Sigmoid colon (tissue), 4 donors: ENCODE measurements at regions not wholly inside any gene's neighbourhood (a gene's known extent, or its start where the extent isn't known, plus 50 kb on each side); places are given as distances from the start of the nearest gene placed in this dataset.

Source experiments
- CTCF ChIP-seq, 4 experiments: fragments of 450-650 bp in 3 of 4; fragments of 200-600 bp in 1 of 4; IDR thresholded peaks; one replicate each; pipeline ENCODE4 v1.5.1; 2016 to 2019; ENCODE audit warnings: antibody characterized with exemption in 4 of 4, mild to moderate bottlenecking in 3 of 4, moderate library complexity in 2 of 4
- EP300 ChIP-seq, 4 donors: sonication (generic); formaldehyde crosslinking; IDR thresholded peaks; one replicate each; pipeline ENCODE4 v1.6.1; 2017; ENCODE audit warnings: antibody characterized with exemption in 4 of 4

GRCh38 chr5:92505925-92506324, 1075.1 kb downstream of the NR2F1-AS1 start:
- TF ChIP-seq CTCF (IDR thresholded peaks at IDR 0.05) (no peak), EP300 (IDR thresholded peaks at IDR 0.05) (no peak)
